NB4 (cell line): ENCODE measurements at regions not wholly inside any gene's neighbourhood (a gene's known extent, or its start where the extent isn't known, plus 50 kb on each side); places are given as distances from the start of the nearest gene placed in this dataset.

Experiments used
- CTCF ChIP-seq: IDR thresholded peaks from one replicate; pipeline ENCODE4 v1.5.1; 2012; ENCODE audit warnings: low read depth, low read length
- MAX ChIP-seq: IDR thresholded peaks from 2 replicates; pipeline ENCODE4 v1.6.1; 2011; ENCODE audit warnings: low read depth, low read length

GRCh38 chr1:215321802-215322201 lies 239.3 kb downstream of the KCNK2 start:
- TF ChIP-seq CTCF: no peak
- no peak for TF ChIP-seq MAX
